Glomerular visceral epithelial cell (primary cell): ENCODE measurements at regions not wholly inside any gene's neighbourhood (a gene's known extent, or its start where the extent isn't known, plus 50 kb on each side); places are given as distances from the start of the nearest gene placed in this dataset.
"Not testable (repeated sequence)": the region's sequence is repeated elsewhere in the genome, so short reads cannot be mapped to it uniquely, and the experiment has no call there.

Experiments used
- DNase-seq: peaks from one replicate; pipeline ENCODE4 v3.0.0-alpha.2; 2016; ENCODE audit errors: extremely low spot score

GRCh38 chr3:16075647-16076046 lies 98.8 kb upstream of the GALNT15 start:
- DNase-seq, result no peak

- DNase-seq, result no peak
Measured at GRCh38 chr3:16076564-16076963, 97.9 kb upstream of the GALNT15 start.

DNA sequence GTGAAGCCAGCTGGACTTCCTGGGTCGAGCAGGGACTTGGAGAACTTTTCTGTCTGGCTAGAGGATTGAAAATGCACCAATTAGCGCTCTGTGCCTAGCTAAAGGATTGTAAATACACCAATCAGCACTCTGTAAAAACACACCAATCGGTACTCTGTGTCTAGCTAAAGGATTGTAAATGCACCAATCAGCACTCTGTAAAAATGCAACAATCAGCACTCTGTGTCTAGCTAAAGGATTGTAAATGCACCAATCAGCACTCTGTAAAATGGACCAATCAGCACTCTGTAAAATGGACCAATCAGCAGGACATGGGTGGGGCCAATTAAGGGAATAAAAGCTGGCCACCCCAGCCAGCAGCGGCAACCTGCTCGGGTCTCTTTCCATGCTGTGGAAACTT lies 97.3 kb upstream of the GALNT15 start:
- DNase-seq, result not testable (repeated sequence)

DNA sequence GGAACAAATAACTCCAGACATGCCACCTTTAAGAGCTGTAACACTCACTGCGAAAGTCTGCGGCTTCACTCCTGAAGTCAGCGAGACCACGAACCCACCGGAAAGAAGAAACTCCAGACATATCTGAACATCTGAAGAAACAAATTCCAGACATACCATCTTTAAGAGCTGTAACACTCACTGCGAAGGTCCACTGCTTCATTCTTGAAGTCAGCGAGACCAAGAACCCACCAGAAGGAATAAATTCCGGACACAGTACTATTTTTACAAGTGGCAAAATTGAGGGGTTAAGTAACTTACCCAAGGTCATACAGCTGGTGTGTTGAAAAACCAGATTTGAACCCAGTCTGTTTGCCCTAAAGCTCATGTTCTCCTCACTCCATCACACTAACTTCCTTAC lies 96.8 kb upstream of the GALNT15 start:
- DNase-seq, result peak; percentile 54

- DNase-seq, result peak; percentile 76
Measured at GRCh38 chr3:16079519-16079918, 95.0 kb upstream of the GALNT15 start.

DNA sequence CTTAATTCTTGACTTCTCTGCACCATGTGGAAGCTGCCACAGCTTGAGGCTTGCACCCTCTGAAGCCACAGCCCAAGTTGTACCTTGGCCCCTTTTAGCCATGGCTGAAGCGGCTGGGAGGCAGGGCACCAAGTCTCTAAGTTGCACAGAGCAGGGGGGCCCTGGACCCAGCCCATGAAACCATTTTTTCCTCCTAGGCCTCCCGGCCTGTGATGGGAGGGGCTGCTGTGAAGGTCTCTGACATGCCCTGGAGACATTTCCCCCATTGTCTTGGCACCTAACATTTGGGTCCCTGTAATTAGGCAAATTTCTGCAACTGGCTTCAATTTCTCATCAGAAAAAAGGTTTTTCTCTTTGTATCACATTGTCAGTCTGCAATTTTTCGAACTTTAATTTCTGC lies 92.8 kb upstream of the GALNT15 start:
- no peak for DNase-seq

- DNase-seq, result peak; percentile 42
Measured at GRCh38 chr3:16084887-16085286, 89.6 kb upstream of the GALNT15 start.

DNA sequence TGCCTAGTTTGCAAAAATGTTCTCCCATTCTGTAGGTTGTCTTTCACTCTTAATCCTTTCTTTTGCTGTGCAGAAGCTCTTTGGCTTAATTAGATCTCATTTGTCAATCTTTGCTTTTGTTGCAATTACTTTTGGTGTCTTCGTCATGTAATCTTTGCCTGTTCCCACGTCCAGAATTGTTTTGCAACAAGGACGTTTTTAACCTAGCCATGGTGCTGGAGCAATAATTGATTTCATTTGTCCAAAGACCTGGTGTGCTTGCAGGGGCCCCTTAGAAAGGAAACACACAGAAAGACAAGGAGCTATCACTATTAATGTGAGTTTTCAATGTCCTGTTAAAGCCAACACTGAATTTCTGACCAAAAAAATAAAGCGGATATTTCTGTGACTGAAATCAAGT lies 89.1 kb upstream of the GALNT15 start:
- no peak for DNase-seq

GRCh38 chr3:16085884-16086608 lies 88.4 kb upstream of the GALNT15 start:
- no peak for DNase-seq

DNA sequence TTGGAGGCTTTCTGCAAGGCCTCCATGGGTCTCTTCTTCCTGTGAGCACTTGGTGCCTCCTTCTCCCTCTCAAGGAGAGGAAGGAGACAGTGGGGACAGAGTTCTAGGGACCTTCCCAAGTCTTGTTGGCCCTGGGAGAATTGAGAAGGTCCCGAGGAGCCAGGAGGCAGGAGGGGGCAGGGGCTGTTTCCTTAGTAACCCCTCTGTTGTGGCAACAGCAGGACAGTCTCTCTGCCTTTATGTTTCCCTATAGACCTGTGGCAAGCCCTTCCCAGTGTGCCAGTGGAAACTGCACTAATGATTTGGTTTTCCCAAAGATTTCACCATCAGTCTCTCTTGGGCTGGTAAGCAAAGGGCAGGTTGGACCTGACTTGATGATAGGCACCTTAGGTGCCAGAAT lies 87.8 kb upstream of the GALNT15 start:
- DNase-seq, result no peak

DNA sequence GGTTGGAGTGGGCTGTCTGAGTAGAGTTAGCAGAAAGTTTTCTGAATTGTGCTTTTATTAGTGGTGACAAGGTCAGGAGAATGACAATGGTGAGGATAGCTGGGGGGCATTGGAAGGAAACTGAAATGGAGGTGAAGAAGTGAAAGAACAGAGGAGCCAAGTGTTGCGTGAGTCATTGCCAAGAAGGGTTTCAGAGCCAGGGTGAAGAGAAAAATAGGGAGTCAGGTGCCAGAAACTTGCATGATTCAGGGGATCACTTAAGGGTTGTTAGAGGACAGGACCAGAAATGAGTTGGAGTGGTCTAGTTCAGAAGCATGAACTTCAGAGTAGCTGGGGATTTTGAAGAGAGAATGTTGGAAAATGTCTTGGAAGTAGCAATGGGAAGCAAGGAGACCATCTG lies 86.0 kb upstream of the GALNT15 start:
- DNase-seq, result no peak

DNA sequence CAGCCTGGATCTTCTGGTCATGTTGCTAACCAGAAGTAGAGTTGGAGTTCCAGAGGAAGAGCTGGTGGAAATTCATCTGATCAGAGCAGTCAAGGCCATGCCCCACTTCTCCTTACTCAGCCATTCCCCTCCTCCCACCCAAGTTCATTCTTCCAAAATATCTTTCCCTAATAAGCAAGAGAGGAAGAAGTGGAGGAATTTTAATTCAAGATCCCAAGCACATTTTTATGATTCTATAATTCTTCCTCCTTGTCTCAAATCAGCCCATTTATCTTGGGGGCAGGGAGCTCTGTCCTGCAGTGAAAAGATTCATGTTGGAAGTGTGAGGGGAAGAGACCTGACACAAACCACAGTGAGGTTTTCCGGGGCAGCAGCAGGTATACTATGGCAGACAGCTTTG lies 85.0 kb upstream of the GALNT15 start:
- DNase-seq, result no peak

DNA sequence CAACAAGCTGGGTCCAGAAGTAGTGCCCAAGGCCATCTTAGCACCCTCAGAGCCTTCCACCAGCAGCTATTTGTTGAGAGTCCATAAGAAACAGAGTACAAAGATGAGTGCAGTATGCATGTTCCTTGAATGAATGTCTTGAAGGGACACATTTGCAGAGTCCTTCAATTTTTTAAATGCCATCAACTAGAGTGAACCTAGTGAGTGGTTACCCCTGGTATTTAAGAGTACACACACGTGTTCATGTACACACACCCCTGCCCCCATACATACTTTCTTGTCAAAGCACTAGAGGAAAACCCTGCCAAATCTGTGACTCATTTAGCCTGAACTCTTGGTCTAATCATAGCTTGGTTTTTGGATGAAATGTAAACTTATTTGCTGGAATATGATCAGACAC lies 84.5 kb upstream of the GALNT15 start:
- peak; percentile 67 for DNase-seq

- DNase-seq, result no peak
Measured at GRCh38 chr3:16090706-16091105, 83.8 kb upstream of the GALNT15 start.

- DNase-seq, result no peak
Measured at GRCh38 chr3:16092923-16093322, 81.6 kb upstream of the GALNT15 start.

- peak; percentile 38 for DNase-seq
Measured at GRCh38 chr3:16101295-16102186, 72.9 kb upstream of the GALNT15 start.

DNA sequence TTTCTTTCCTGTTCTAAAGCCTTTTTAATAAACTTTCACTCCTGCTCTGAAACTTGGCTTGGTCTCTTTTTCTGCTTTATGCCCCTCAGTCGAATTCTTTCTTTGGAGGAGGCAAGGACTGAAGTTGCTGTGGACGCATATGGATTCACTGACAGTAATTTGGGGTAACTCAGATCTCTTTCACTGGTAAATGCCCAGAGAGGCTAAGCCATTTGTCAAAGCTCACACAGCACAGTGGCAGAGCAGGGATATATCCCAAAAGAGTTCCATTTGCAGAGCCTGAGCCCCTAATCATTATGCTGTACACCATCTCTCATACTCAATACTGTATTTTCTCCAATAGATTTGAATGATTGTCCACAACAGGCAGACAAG lies 72.3 kb upstream of the GALNT15 start:
- no peak for DNase-seq

DNA sequence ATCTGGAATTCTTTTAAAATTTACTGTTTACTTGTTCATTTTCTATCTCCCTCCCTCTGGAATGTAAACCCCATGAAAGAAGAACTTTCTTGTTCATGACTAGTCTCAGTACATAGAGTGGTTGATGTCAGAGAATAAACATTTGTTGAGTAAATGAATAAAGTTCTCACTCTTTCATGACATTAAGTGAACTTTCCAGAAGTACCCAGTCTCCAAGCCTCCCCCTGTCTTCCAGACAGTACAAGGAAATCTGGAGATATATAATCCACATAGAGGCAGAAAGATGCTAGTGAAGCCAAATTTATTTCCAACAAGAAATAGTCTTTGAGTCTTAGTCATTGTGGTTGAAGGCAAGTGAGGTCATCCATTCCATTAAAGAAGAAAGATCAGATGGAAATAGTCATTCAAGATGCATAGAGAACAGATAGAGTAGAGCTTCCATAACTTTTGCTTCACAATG lies 71.5 kb upstream of the GALNT15 start:
- DNase-seq, result peak; percentile 76

DNA sequence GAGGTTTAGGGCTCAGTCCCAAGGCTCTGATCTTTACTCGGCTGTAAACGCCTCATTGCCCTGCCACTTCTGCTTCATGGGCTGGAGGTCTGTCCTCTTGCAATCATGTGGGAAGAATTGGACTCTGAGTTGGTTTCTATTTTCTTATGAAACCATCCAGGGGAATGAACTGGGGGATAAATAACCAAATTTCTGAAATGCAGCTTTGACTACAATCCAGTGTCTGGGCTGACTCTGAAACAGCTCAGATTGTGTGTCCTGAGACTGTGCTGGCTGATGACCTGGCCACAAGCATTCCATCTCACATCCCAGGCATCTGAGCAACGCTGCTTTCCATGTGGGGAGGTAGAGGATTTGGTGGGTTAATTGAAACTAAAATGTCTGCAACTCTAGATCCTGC lies 71.0 kb upstream of the GALNT15 start:
- DNase-seq, result peak; percentile 75

DNA sequence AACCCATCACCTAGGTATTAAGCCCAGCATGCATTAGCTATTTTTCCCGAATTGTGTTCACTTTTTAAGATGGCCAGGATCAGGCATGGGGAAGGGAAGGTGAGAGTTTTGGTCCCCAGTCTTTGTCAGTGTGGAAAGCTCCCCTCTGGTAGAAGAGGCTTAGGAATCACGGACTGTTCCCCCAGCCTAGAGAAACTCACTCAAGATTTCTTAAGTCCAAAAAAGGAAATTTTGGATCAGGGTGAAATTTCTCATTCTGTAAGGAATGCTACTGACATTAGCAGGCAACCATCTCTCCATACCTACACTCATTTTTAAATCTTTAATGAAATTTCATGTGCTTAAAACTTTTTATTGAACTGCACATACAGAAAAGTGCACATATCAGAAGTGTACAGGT lies 70.3 kb upstream of the GALNT15 start:
- DNase-seq, result no peak

- DNase-seq, result no peak
Measured at GRCh38 chr3:16106050-16106449, 68.4 kb upstream of the GALNT15 start.

DNA sequence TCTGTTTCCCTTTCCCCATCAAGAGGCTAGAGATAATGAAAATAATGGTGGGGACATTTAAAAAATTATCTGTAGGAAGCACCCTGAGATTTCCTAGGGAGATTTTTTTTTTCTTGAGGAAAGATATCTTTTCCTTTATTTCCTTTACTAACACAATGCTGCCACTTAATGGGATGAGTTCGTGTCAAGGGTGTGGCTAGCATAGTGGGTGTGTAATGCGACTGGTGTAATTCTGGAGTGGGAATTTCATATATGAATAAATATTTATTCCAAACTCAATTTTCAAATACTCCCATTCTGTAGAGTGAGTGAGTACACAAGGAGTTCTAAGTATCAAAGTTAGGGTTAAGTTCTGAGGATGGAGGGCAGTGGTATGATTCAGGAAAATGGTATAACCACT lies 66.1 kb upstream of the GALNT15 start:
- no peak for DNase-seq

GRCh38 chr3:16109929-16110328 lies 64.6 kb upstream of the GALNT15 start:
- no peak for DNase-seq
